HG02973 (cell line): ENCODE measurements at regions not wholly inside any gene's neighbourhood (a gene's known extent, or its start where the extent isn't known, plus 50 kb on each side); places are given as distances from the start of the nearest gene placed in this dataset.

Experiments
- ATAC-seq: cut with Tn5 transposase; IDR thresholded peaks from one replicate; pipeline ENCODE4 v1.9.1; 2021; ENCODE audit warnings: moderate library complexity; ENCODE audit not compliant: unreplicated experiment

DNA sequence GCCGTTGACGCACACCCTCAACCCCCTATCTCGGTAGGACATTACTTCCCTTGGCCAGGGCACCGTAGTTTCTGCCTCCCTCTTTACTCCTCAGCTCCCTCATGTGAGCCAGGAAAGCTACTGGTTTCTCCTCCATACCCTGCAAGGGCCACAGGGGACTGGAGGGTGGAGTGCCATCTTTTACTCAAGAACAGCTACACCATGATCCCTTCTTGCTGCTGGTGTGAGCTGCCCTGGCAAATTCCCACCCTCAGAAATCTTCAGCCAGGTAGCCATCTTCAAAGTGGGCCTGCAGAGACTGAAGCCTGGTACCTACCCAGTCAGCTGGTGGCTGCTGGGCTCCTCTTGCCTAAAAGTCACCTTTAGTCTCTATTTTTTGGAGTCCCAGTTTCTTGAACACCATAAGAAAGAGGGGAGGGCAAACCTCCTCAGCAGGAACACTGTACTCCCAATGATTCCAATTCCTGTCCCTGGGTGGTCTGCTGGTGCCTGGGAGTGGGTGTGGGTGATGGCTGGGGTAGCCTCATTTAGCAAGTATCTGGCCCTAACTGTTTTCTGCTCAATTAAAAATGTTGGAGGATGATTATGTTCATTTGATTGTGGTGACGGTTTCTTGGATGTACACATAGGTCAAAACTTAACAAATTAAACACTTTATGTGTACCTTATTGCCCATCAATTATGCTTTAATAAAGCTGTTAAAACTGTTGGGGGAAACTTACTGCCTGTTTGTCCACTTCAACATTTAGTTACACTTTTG is 105.0 kb upstream of the NPY start:
- ATAC-seq = no peak

DNA sequence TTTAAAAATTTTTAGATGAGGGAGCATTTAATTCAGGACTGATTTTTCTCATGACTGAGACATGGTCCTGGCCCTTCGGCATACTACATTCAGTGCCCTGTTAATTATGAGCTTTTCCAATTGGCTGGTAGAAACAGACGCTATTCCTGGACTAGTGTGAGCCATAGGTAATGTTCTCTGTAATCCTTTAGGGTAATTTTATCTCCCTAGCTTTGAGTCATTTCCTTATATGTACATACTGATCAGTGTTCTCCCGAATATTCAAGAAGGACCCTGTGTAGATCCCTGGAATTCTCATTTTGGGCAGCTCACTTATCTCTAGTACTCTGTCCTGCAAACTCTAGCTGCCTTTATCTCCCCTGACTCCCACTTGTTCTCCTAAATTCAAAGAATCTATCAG is 92.6 kb upstream of the NPY start:
- ATAC-seq = no peak

DNA sequence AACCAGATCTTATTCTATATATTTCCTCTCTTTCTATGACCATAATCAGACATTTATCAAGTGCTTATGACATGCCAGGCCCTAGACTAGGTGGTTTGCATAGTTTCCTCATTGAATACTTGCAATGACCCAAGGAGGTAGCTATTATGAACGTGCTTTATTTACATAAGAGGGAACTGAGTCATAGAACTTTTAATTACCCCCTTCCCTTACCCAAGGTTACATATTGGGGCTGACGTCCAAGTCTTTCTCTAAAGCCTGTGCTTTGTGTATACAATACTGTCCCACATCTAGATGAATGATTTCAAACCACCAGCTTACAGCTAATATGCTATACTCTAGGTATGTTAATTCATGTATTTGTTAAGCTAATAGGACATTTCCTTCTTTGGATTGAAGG is 91.9 kb upstream of the NPY start:
- ATAC-seq = no peak

DNA sequence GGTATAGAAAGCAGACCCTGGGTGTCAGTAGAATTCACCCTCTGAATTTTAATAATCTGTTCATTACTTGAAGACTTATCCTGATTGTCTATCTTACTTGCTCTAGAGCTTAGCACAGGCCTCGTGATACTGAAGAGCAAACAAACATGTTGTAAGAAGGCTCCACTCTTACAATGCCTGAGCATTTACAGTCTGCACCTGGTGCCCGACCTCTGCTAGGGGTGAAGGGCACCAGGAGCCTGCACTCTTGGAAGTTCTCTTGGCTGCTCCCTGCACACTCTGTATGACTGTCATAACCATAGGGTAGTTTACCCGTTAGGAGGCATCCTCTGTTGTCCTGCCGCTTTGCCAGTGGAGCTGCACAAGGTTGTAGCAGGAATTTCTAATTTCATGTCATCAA is 91.3 kb upstream of the NPY start:
- no peak for ATAC-seq

DNA sequence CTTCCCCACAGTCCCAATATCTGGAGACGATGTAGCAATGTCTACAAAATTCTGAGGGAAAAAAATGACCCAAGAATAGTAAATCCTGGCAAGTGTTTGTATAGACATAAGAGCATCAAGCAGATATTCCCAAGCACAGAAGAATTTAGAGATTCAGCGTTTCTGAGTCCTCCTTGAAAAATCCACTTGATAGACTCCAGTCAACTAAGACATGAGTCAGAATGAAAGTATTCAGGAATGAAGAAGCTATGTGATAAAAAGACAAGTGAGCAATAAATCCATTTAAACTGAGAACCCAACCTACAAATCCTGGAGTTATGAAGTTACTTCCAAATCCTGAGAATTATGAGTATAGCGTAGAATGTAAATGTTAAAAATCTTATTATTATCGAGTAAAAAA is 86.1 kb upstream of the NPY start:
- no peak for ATAC-seq

DNA sequence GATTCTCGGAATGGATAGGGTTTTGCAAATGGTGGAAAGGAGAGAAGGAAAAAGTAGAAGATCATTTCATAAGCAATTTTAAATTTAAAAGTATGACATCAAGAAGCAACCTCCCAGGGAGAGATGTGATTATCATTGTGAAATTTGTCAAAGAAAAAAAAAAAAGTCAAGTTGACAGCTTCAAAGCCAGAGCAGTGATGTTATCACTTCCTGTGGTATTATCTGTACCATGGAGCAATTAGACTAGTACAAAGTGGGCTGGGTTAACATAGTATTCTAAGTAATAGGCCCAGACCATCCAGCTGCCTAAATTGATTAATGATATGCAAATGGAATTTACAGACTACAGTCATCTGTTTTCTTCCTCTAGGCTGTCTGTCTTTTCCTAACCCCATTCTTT is 84.0 kb upstream of the NPY start:
- ATAC-seq = no peak

DNA sequence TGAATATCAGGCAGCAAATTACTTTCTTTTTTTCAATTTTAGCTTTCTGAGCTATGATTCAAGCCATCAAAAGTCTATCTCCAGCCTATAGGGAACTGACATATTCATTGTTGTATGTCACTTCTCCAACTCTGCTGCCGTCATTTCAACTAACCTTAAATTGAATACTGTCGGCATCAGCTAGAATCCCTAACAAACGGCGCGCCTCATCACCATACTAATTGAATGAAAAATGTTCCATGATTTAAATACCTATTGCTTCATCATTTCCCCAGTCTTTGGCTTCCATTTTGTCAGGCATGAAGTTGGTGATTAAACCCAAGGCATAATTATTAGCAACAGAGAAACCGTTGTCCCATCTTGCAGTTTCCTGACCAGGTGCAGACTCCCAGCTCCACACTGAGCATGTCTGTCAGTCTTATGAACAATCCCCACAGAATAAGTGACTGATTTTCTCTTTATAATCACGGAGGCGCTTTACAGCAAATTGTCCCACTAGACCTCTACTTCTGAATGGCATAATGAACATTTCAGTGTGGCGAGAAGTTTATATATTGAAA is 83.5 kb upstream of the NPY start:
- ATAC-seq = no peak

DNA sequence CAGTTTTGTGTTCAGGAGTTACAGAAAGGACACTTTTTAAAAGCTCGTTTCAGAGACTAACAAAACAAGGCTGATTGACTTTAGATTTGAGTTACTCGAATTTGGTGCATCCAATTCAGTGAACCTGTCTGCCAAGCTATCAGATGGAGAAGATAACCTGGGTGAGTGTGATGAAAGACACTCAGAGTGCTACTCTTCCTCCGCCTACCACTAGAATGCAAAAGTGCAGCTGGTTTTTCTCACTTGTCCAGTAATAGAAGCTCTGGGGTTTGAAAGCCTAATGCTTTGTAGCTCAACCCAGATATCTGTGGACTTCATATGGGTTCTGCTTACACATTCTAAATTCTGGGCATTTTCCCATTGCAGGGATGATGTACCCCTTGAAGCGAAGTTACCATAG is 82.8 kb upstream of the NPY start:
- ATAC-seq = no peak

DNA sequence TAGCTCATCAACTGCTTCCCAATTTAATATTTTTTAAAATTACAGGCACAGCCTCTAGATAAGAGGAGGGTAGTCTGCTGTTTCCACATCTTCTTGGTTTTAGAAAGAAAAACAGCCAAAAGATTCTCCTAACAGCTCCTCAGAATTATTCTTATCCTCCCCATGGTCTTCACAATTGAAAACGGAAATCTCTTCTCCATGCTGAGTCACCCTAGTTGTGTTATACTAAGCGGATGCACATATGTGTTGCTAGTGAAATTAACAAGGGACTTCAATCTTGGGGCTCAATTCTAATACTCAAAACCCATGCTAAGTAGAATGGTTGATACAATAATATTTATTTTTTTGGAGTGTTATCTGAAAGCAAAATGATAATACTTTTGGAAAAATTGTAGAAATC is 71.9 kb upstream of the NPY start:
- no peak for ATAC-seq

DNA sequence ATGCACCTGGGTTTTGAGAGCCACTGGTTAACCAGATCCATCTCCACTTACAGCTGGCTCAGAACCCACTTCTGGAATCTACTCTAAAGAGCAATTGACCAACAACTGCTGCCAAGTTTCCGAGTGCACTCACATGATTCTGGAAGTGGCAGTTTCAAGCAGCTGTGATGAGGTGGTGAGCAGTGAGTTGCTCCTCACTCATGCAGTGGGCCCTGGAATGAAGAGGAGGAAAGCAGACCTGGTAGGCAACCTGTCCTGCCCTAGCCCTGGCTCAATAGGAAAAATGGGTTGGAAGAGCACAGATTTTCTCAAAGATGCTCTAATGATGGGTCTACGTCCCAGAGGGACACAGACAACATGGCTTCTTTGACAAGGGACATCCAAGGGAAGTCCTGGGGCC is 70.7 kb upstream of the NPY start:
- ATAC-seq = no peak

DNA sequence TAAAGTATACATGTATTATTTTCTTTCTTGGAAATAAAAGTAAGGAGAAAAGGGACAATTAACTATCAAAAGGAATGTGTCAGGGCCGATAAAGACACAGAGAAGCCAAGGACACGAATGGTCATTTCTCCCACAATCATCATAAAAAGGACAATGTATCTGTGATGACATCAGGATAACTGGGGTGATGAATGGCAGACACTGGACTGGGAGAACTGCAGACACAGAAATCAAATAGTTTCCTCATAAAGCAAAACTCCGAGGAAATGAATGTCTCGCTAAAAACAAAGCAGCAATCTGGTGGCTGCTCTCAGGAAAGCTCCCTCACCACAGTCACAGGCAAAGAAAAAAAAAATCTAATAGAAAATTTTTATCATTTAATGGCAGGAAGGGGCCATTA is 69.3 kb upstream of the NPY start:
- no peak for ATAC-seq

DNA sequence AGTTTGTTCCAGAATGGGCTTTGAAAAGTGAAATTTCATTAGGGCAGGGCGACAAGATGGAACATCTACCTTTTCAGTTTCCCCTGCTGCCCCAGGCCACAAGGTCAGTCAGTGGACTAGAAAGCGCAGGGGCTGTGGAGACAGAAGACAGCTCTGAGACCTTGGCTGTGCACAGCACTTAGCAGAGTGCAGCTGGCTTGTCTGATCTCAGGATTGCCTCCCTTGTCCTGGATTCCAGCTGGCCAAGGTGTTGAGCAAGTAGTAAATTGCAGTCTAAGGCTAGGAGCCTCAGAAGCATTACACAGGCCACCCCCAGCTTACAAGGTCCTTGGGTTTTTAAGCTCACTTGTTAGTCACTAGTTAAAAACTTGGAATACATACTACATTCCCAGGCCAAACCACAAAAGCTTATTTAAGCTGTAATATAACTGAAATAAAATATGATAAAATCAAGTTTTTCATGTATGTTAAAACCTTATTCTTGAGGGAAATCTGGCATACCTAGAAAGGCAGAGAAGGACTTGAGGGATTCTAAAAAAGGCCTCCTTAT is 67.3 kb upstream of the NPY start:
- ATAC-seq = no peak

DNA sequence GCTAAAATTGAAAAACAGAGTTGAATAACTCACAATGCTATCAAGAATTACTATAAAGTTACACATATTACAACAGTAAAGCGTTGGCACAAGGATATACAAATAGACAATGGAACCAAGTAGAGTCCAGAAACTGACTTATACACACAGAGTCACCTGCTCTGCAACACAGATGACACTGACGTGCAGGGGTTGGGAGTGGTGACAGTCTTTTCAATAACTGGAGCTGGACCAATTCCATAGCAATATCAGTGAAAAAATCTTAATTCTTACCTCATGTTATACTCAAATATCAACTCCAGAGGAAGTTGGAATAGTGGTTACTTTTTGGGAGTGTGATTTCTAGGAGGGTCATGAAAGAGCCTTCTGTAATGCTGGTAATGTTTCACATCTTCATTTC is 62.5 kb upstream of the NPY start:
- no peak for ATAC-seq

DNA sequence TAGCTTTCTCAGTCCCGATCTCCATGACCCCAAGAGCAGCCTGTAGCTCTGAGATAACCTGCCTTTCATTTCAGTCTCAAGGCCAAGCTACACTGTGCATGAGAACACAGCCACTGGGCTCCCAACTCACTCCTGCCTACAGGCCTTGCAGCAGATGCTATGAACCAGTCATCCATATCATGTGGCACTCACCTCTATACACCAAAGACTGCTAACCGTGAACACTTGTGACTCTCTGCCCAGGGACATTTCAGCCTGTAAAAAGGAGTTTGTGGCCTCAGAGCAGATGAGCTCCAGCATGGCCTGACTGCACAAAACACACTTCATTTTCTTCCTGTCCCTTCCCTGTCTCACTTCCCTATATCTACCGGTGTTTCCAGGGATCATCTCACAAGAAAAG is 56.9 kb upstream of the NPY start:
- no peak for ATAC-seq

DNA sequence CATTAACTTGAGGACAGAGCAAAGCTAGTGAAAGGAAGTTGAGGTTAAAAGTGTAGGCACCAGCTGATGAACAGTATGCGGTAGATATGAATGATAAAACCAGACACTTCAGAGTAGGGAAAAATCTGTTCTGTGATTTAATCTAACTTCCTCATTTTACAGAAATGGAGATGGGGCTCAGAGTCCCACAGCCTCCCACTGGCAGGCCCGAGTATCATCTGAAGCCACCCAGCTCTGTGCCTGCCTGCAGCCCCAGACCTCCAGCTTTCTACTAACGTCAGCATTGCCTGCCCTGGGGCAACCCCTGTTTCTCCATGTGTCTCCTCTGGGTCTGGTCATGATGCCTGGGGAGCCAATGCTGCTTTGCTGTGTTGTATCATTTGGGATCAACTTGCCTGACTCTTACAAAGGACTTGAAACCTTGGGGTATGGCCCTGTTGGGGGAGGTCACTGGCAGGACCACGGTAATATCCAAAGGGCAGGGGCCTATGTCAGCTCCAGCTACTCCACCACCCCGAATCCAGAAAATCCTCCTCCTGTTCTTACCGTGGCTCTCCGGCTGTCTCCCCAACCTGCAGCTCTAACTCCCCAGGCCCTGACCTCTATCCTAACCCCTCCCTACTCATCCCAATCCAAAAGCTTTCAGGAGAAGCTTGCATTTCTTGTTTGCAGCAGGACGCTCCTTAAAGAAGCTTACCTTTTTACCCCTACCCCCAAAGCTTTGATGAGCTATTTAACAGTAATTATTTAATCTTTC is 56.2 kb upstream of the NPY start:
- ATAC-seq = peak; percentile 87

DNA sequence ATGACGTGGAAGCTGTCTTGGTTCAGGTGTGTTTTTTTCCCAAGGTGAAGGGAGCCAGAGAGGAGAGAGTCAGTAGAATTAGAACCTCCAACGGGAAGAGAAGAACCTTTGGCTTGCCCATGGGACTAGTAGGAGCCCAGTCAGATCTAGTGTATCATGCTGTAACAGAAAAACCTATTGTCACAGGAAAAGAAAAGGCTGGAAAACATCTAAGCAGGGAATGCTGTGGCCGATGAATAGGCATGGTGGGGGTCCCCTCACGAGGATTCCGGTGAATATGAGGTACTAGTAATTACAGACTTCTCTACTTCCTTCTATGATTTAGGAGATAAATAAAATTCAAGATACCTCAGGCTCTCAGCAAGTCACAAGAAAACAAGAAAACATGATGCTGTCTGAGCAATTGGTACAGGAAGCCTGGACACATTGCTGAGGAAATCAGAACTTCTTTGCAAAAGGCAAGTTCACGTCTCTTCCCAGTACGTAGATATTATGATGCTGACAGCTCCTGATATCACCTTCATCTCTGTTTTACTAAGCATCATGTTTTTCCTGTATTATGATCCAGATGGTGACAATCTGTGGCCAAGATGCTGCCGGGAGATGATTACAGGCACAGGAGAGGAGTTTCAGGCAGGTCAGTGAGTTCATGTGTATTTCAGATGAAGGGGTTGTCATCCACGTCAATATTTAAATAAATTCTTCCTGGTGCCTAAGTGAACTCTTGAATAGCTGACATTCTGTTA is 54.3 kb upstream of the NPY start:
- no peak for ATAC-seq

DNA sequence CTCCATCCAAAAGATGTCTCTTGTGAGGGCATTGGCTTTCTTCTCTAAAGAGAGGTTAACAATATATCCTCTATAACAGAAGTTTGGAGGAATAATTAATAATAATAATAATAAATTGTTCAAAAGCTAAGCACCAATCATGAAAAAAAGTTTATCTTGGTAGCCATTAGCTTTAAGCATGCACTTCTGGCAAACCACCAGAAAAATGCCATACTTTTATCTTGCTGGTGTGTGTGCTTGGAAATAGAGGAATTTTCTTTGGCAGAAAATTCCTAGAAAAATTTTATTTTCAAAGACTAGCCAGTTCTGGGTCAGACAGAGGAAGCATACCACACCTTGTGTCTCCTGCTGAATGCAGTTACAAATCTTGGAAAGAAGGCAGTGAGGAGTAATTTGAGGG is 52.5 kb upstream of the NPY start:
- ATAC-seq = no peak

DNA sequence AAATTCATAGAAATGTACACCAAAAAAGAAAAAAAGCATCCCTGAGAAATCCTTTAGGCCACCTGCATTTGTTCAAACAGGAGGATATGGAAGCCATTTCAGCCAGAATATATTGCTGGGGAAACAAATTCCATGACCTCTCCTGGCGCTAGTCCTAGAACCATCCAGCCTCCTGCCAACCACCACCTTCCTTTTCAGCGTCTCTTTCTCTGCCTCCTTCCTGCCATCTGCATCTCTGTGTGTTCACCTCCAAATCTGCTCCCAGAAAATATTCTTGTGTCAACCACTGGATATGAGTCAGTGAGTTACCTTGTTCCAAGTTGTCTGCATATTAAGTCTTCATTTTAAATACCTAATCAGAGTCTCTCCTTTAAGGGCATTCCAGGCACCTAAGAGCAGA is 50.6 kb upstream of the NPY start:
- ATAC-seq = no peak
